IMR-90 (cell line): ENCODE measurements at regions not wholly inside any gene's neighbourhood (a gene's known extent, or its start where the extent isn't known, plus 50 kb on each side); places are given as distances from the start of the nearest gene placed in this dataset.

Experiments
- ATAC-seq: fragments of 200-7000 bp; cut with Tn5 transposase; 2 replicates; pipeline ENCODE4 v1.9.1; 2020; ENCODE audit warnings: low read depth, mild to moderate bottlenecking, moderate library complexity
- BruUV-seq: library from RNA; stranded (reverse); fragments of 400-500 nt; replicated peaks from 2 replicates; lab custom pipeline; 2021; lab: Mats Ljungman, UMichigan
- CTCF ChIA-PET: fragments of 300-600 bp; formaldehyde crosslinking; extraction: SDS; loops from one replicate; lab custom pipeline; 2021; ENCODE audit warnings: antibody characterized with exemption; lab: Yijun Ruan, JAX
- POLR2A ChIA-PET: fragments of 300-600 bp; sonication (Branson Sonifier 250); formaldehyde crosslinking; loops from one replicate; lab custom pipeline; 2022; ENCODE audit warnings: antibody characterized with exemption; ENCODE audit not compliant: unreplicated experiment; lab: Charles Lee
- DNase-seq: peaks from one replicate; pipeline ENCODE4 v3.0.0; 2013
- H2AFZ ChIP-seq: replicated peaks from 2 replicates; pipeline ENCODE3; 2013; ENCODE audit warnings: low read length, mild to moderate bottlenecking; ENCODE audit not compliant: poor library complexity
- H2AK5ac ChIP-seq: 2 replicates; pipeline ENCODE4 v1.6.1; 2013; ENCODE audit warnings: low read depth, low read length, inconsistent platforms
- H2AK9ac ChIP-seq: replicated peaks from 2 replicates; pipeline ENCODE3; 2013; ENCODE audit warnings: mild to moderate bottlenecking, low read depth, low read length, moderate library complexity; ENCODE audit not compliant: poor library complexity
- H2BK120ac ChIP-seq: 2 replicates; pipeline ENCODE4 v1.6.1; 2013; ENCODE audit warnings: low read depth, low read length, inconsistent platforms
- H2BK15ac ChIP-seq: 3 replicates; pipeline ENCODE4 v1.6.1; 2013; ENCODE audit warnings: low read depth, low read length, inconsistent platforms
- H2BK20ac ChIP-seq: 2 replicates; pipeline ENCODE4 v1.6.1; 2013; ENCODE audit warnings: low read depth, mild to moderate bottlenecking, inconsistent platforms, low read length, moderate library complexity
- H2BK5ac ChIP-seq: 2 replicates; pipeline ENCODE4 v1.6.1; 2013; ENCODE audit warnings: mild to moderate bottlenecking, low read depth, low read length, inconsistent platforms; ENCODE audit not compliant: poor library complexity, severe bottlenecking
- H3K14ac ChIP-seq: replicated peaks from 2 replicates; pipeline ENCODE4 v1.6.1; 2013; ENCODE audit warnings: low read depth, low read length, inconsistent platforms
- H3K18ac ChIP-seq: 2 replicates; pipeline ENCODE4 v1.6.1; 2013; ENCODE audit warnings: low read depth, low read length, control low read depth
- H3K23ac ChIP-seq: 2 replicates; pipeline ENCODE4 v1.6.1; 2013; ENCODE audit warnings: low read depth, low read length, inconsistent platforms
- H3K27ac ChIP-seq: 2 replicates; pipeline ENCODE4 v1.5.1; 2013; ENCODE audit warnings: mild to moderate bottlenecking, control low read depth, low read length; ENCODE audit not compliant: insufficient read depth
- H3K27me3 ChIP-seq: 2 replicates; pipeline ENCODE4 v1.6.1; 2013; ENCODE audit warnings: low read length; ENCODE audit not compliant: control insufficient read depth, insufficient read depth
- H3K36me3 ChIP-seq: 2 replicates; pipeline ENCODE4 v1.6.1; 2013; ENCODE audit warnings: low read length, mixed read lengths; ENCODE audit not compliant: control insufficient read depth, insufficient read depth
- H3K4ac ChIP-seq: 2 replicates; pipeline ENCODE4 v1.6.1; 2013; ENCODE audit warnings: low read depth, low read length, inconsistent platforms
- H3K4me1 ChIP-seq: 2 replicates; pipeline ENCODE4 v1.6.1; 2013; ENCODE audit warnings: low read length, mixed read lengths; ENCODE audit not compliant: control insufficient read depth, insufficient read depth
- H3K4me2 ChIP-seq: 2 replicates; pipeline ENCODE4 v1.6.1; 2013; ENCODE audit warnings: low read depth, mild to moderate bottlenecking, control low read depth, low read length, moderate library complexity
- H3K4me3 ChIP-seq: 2 replicates; pipeline ENCODE4 v1.5.1; 2013; ENCODE audit warnings: low read depth, mild to moderate bottlenecking, control low read depth, low read length, moderate library complexity; ENCODE audit not compliant: insufficient read depth
- H3K56ac ChIP-seq: 2 replicates; pipeline ENCODE4 v1.6.1; 2013; ENCODE audit warnings: low read length, inconsistent platforms; ENCODE audit not compliant: insufficient read depth; ENCODE audit errors: extremely low read depth
- H3K79me1 ChIP-seq, 2 experiments: 2 replicates each; pipeline ENCODE4 v1.6.1; 2013; ENCODE audit warnings: low read length in 2 of 2, inconsistent platforms in 1 of 2, low read depth in 1 of 2
- H3K9ac ChIP-seq: 2 replicates; pipeline ENCODE4 v1.6.1; 2013; ENCODE audit warnings: low read depth, low read length, control low read depth
- H3K9me1 ChIP-seq: 2 replicates; pipeline ENCODE4 v1.6.1; 2013; ENCODE audit warnings: low read length, inconsistent platforms; ENCODE audit not compliant: insufficient read depth
- H3K9me3 ChIP-seq: 2 replicates; pipeline ENCODE4 v1.6.1; 2013; ENCODE audit warnings: low read length; ENCODE audit not compliant: control insufficient read depth, insufficient read depth
- H4K20me1 ChIP-seq: 2 replicates; pipeline ENCODE4 v1.6.1; 2013; ENCODE audit warnings: low read length, inconsistent platforms; ENCODE audit not compliant: insufficient read depth
- H4K5ac ChIP-seq: 2 replicates; pipeline ENCODE4 v1.6.1; 2013; ENCODE audit warnings: mild to moderate bottlenecking, low read depth, low read length, control low read depth
- H4K8ac ChIP-seq, 2 experiments: 2 replicates each; pipeline ENCODE4 v1.6.1; 2013; ENCODE audit warnings: low read depth in 2 of 2, low read length in 2 of 2, control low read depth in 1 of 2, inconsistent platforms in 1 of 2
- H4K91ac ChIP-seq: 2 replicates; pipeline ENCODE4 v1.6.1; 2013; ENCODE audit warnings: low read depth, low read length, inconsistent platforms; ENCODE audit not compliant: insufficient read depth
- CEBPB ChIP-seq: IDR thresholded peaks from 2 replicates; pipeline ENCODE4 v1.6.1; 2012; ENCODE audit warnings: low read depth, low read length, improper control_type of control experiment
- CHD1 ChIP-seq: IDR thresholded peaks from 2 replicates; pipeline ENCODE4 v1.6.1; 2012; ENCODE audit warnings: low read depth, low read length, improper control_type of control experiment
- MAFK ChIP-seq: IDR thresholded peaks from 2 replicates; pipeline ENCODE4 v1.6.1; 2012; ENCODE audit warnings: low read depth, low read length, improper control_type of control experiment
- MAZ ChIP-seq: IDR thresholded peaks from 2 replicates; pipeline ENCODE4 v1.6.1; 2012; ENCODE audit warnings: low read depth, mild to moderate bottlenecking, low read length, improper control_type of control experiment, moderate library complexity, borderline replicate concordance
- RAD21 ChIP-seq: IDR thresholded peaks from 2 replicates; pipeline ENCODE4 v1.6.1; 2012; ENCODE audit warnings: low read length, improper control_type of control experiment
- RCOR1 ChIP-seq: IDR thresholded peaks from 2 replicates; pipeline ENCODE4 v1.6.1; 2012; ENCODE audit warnings: mild to moderate bottlenecking, low read length, improper control_type of control experiment; ENCODE audit not compliant: insufficient replicate concordance
- WGBS, 2 experiments: methylation state at CpG; one replicate each; pipeline versions ENCODE4 v1.1.5 to v1.1.7; 2013; ENCODE audit warnings: missing lambda C conversion rate in 2 of 2; ENCODE audit not compliant: insufficient read length in 1 of 2; ENCODE audit errors: extremely low coverage in 2 of 2; 5-methylcytosine and 5-hydroxymethylcytosine counted together
- dilution Hi-C: fragments of 300-500 bp; cut with HindIII; formaldehyde crosslinking; loops from one replicate; pipeline ENCODE4 v1.14.3; 2018; ENCODE audit warnings: low sequenced_read_pairs; ENCODE audit not compliant: unreplicated experiment
- in situ Hi-C: fragments of 300-500 bp; cut with MboI; formaldehyde crosslinking; loops from 3 replicates; pipeline ENCODE4 v1.14.3; 2019; ENCODE audit warnings: low sequenced_read_pairs, inconsistent platforms, mixed read lengths
- intact Hi-C: fragments of 100-400 bp; cut with micrococcal nuclease; formaldehyde crosslinking; loops from 2 replicates; pipeline ENCODE4 v1.10.0; 2022

DNA sequence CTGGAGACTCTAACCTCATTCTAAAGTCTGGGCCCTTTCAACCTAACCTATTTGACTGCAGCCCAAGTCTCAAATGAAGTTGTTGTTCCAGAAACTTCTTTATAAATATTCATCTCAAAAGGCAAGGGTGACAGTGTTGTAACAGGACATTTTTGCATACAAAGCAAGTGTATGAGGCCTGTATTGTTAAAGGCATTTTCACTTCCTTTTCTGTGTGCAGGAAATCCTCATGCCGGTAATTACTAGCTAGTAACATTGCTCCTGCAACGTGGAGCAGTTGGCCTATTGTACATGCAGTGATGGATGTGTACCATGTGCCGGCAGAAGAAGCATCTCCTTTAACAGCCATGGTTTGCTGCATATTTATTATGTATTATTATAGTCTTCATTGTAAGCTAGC is 156.5 kb upstream of the RMST start:
- POLR2A ChIA-PET = no interaction called here
- no peaks in the 10 kb centered on the region for H3K4me1 ChIP-seq
- H3K4ac ChIP-seq = no peak overlapping the region

More for the DNA sequence above, 156.5 kb upstream of the RMST start:
- Histone ChIP-seq H2AK9ac (no peak overlapping the region), H3K4me2 (no peak overlapping the region), H2BK120ac (no peak overlapping the region), H2BK5ac (no peak overlapping the region), H3K23ac (no peak overlapping the region), H3K36me3 (no peaks in the 10 kb centered on the region), H4K5ac (no peak overlapping the region), H3K27me3 (no peaks in the 10 kb centered on the region), H3K79me1 (no peaks in the 10 kb centered on the region), H3K56ac (no peak overlapping the region), H2AK5ac (no peak overlapping the region), H3K9ac (no peak overlapping the region), H4K20me1 (no peaks in the 10 kb centered on the region), H4K8ac (no peak overlapping the region), H2BK20ac (no peak overlapping the region), H4K91ac (no peak overlapping the region), H3K14ac (no peak overlapping the region), H2BK15ac (no peak overlapping the region), H3K18ac (no peak overlapping the region), H3K9me3 (0 out of 2 replicates have a peak, but pooled peaks cover 1% of the 10 kb centered on the region), H3K4me3 (no peak overlapping the region), H3K9me1 (no peaks in the 10 kb centered on the region), H2AFZ (no peak overlapping the region), H3K27ac (no peak overlapping the region)
- in situ Hi-C loops (loop anchor here (5.0 to 25.0 kb wide), 3 partner anchors 324 to 1081 kb away; no protein-coding TSS in a partner anchor), intact Hi-C loops (loop anchor here (5.0 kb wide), 1 partner anchor 1066 kb away; no protein-coding TSS in a partner anchor), dilution Hi-C loops (no loop called here)
- CTCF ChIA-PET = no interaction called here
- no peak for TF ChIP-seq CEBPB
- no peak for TF ChIP-seq MAZ
- TF ChIP-seq CHD1 = no peak
- TF ChIP-seq MAFK = no peak
- TF ChIP-seq RAD21 = no peak
- no peak for TF ChIP-seq RCOR1
- ATAC-seq (no peak), DNase-seq (no peak)
- no TSS peak for BruUV-seq
- 50% methylated on average over 1 of the region's 3 CpGs; no CpG with 5 or more reads in 1 of the 2 experiments for WGBS, 2 experiments
